PC-3 (cell line): ENCODE measurements at regions not wholly inside any gene's neighbourhood (a gene's known extent, or its start where the extent isn't known, plus 50 kb on each side); places are given as distances from the start of the nearest gene placed in this dataset.

Experiments used
- CTCF ChIP-seq: fragments of 300-600 bp; sonication (generic); conservative IDR thresholded peaks from 2 replicates; pipeline ENCODE4 v1.5.1; 2017; ENCODE audit warnings: antibody characterized with exemption, low read depth, mild to moderate bottlenecking, low read length
- EZH2 ChIP-seq: fragments of 300-600 bp; sonication (generic); IDR thresholded peaks from one replicate; pipeline ENCODE4 v1.6.1; 2017; ENCODE audit warnings: antibody characterized with exemption, mild to moderate bottlenecking, low read length; ENCODE audit not compliant: unreplicated experiment

GRCh38 chr4:84419201-84419600, 79.9 kb downstream of the NKX6-1 start:
- TF ChIP-seq CTCF (no peak), EZH2 (no peak)
